ENCODE measurements at regions not wholly inside any gene's neighbourhood (a gene's known extent, or its start where the extent isn't known, plus 50 kb on each side); places are given as distances from the start of the nearest gene placed in this dataset.

DNA sequence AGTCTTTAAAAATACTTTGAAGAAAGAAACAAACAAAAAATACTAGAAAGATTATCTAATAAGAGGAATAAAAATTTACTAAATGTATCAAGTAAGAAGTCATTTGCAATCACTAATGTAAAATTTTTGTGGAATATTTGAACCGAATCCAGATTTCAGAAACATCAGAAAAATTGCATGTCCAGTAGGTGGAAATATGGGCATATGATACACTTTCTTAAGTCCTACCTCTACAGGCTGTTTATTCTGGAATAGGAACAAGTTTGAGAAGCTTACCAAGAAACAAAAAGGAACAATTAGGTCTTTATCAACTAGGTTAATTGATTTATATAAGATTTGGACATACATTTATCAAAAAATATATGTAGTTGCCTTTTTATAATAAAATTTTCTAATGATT is 292.9 kb upstream of the ROBO1 start:
- in situ Hi-C loops (cut with MboI; ENCODE audit: low pct_ligation_motif_present in 1 of 4, low pct_unique_long_range_greater_than_20kb in 1 of 4, low sequenced_read_pairs in 3 of 4) (no loop called here), intact Hi-C loops (cut with DNase I; ENCODE audit: low total_unique reads) (no loop called here)
- WGBS, 2 donors (ENCODE audit: low coverage in 1 of 2), result 50 to 77% methylated on average over 1 of the region's 1 CpG
- no peak for TF ChIP-seq POLR2AphosphoS5 (IDR thresholded peaks at IDR 0.05)
- no peak for TF ChIP-seq CTCF (IDR thresholded peaks at IDR 0.05)
- no peak for TF ChIP-seq EP300 (IDR thresholded peaks at IDR 0.05; ENCODE audit: low read depth)
- TF ChIP-seq POLR2A (IDR thresholded peaks at IDR 0.05), result no peak
- Histone ChIP-seq H3K9me3 (no peaks in the 10 kb centered on the region), H3K27me3 (no peaks in the 10 kb centered on the region), H3K4me1 (no peaks in the 10 kb centered on the region), H3K4me3 (no peak overlapping the region), H3K27ac (no peak overlapping the region), H3K36me3 (no peaks in the 10 kb centered on the region)
- DNase-seq, result no peak

DNA sequence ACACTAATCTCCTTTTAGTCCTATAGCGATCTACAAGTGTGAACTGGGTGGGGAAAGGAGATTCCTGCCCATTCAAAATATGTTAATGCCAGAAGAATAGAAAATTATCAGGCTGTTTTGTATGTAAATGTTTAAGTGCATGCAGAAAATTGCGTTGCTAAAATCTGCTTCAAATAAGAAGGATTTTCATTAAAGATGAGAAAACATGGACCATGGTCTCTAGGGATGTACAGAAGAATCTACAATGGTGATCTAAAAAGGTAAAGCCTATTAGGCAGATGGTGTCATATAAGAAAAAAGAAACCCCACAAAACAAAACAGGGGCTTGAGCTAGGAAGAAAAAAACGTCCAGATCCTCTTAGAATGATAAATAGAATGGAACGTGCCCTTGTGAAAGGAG is 287.5 kb upstream of the ROBO1 start:
- no peak overlapping the region for H3K4me3 ChIP-seq
- intact Hi-C loops (cut with DNase I; ENCODE audit: low total_unique reads) (no loop called here), in situ Hi-C loops (cut with MboI; ENCODE audit: low pct_ligation_motif_present in 1 of 4, low pct_unique_long_range_greater_than_20kb in 1 of 4, low sequenced_read_pairs in 3 of 4) (no loop called here)
- no peak overlapping the region for H3K27ac ChIP-seq
- TF ChIP-seq POLR2AphosphoS5 (IDR thresholded peaks at IDR 0.05), result no peak
- no peak for TF ChIP-seq EP300 (IDR thresholded peaks at IDR 0.05; ENCODE audit: low read depth)
- no peak for TF ChIP-seq CTCF (IDR thresholded peaks at IDR 0.05)
- no peak for TF ChIP-seq POLR2A (IDR thresholded peaks at IDR 0.05)
- no peaks in the 10 kb centered on the region for H3K9me3 ChIP-seq
- no peaks in the 10 kb centered on the region for H3K4me1 ChIP-seq
- DNase-seq, result no peak
- 46 to 48% methylated on average over 4 of the region's 4 CpGs for WGBS, 2 donors (ENCODE audit: low coverage in 1 of 2)
- H3K27me3 ChIP-seq, result no peaks in the 10 kb centered on the region
- no peaks in the 10 kb centered on the region for H3K36me3 ChIP-seq

GRCh38 chr3:80052271-80052670 is 284.5 kb upstream of the ROBO1 start:
- intact Hi-C loops (cut with DNase I; ENCODE audit: low total_unique reads), result no loop called here
- 94 to 100% methylated on average over 3 to 16 of the region's 16 CpGs for WGBS, 2 donors (ENCODE audit: low coverage in 1 of 2)
- no peak for TF ChIP-seq POLR2A (IDR thresholded peaks at IDR 0.05)
- no peak for TF ChIP-seq CTCF (IDR thresholded peaks at IDR 0.05)
- TF ChIP-seq EP300 (IDR thresholded peaks at IDR 0.05; ENCODE audit: low read depth), result no peak
- no peak for TF ChIP-seq POLR2AphosphoS5 (IDR thresholded peaks at IDR 0.05)

GRCh38 chr3:80051602-80051962 is 283.8 kb upstream of the ROBO1 start:
- DNase-seq, result no peak
- H3K9me3 ChIP-seq, result no peaks in the 10 kb centered on the region
- in situ Hi-C loops (cut with MboI; ENCODE audit: low pct_ligation_motif_present in 1 of 4, low pct_unique_long_range_greater_than_20kb in 1 of 4, low sequenced_read_pairs in 3 of 4) (no loop called here), intact Hi-C loops (cut with DNase I; ENCODE audit: low total_unique reads) (no loop called here)
- TF ChIP-seq POLR2AphosphoS5 (IDR thresholded peaks at IDR 0.05) (no peak), CTCF (IDR thresholded peaks at IDR 0.05) (no peak), EP300 (IDR thresholded peaks at IDR 0.05; ENCODE audit: low read depth) (no peak), POLR2A (IDR thresholded peaks at IDR 0.05) (no peak)
- H3K27ac ChIP-seq, result no peak overlapping the region
- H3K36me3 ChIP-seq, result no peaks in the 10 kb centered on the region
- H3K4me3 ChIP-seq, result no peak overlapping the region
- H3K27me3 ChIP-seq, result no peaks in the 10 kb centered on the region
- H3K4me1 ChIP-seq, result no peaks in the 10 kb centered on the region
- 93% methylated on average over 5 of the region's 7 CpGs; no CpG with 5 or more reads in 1 of the 2 donors for WGBS, 2 donors (ENCODE audit: low coverage in 1 of 2)

More at GRCh38 chr3:80052271-80052670, 284.5 kb upstream of the ROBO1 start:
- H3K9me3 ChIP-seq, result no peaks in the 10 kb centered on the region
- no peaks in the 10 kb centered on the region for H3K27me3 ChIP-seq
- H3K36me3 ChIP-seq, result no peaks in the 10 kb centered on the region
- DNase-seq, result no peak
- no peak overlapping the region for H3K4me3 ChIP-seq
- H3K27ac ChIP-seq, result no peak overlapping the region
- no peaks in the 10 kb centered on the region for H3K4me1 ChIP-seq
- in situ Hi-C loops (cut with MboI; ENCODE audit: low pct_ligation_motif_present in 1 of 4, low pct_unique_long_range_greater_than_20kb in 1 of 4, low sequenced_read_pairs in 3 of 4), result no loop called here
